Progenitor cell of endocrine pancreas (in vitro differentiated cells): ENCODE measurements at regions not wholly inside any gene's neighbourhood (a gene's known extent, or its start where the extent isn't known, plus 50 kb on each side); places are given as distances from the start of the nearest gene placed in this dataset.

ENCODE experiments used
- DNase-seq: peaks from one replicate; pipeline ENCODE4 v3.0.0; 2021; ENCODE audit warnings: low spot score; ENCODE audit not compliant: unreplicated experiment
- H3K27ac Mint-ChIP-seq: 2 replicates; pipeline ENCODE4 v1.8.0; 2021; ENCODE audit warnings: mild to moderate bottlenecking, moderate library complexity, mixed read lengths
- H3K27me3 Mint-ChIP-seq: 2 replicates; pipeline ENCODE4 v1.8.0; 2021; ENCODE audit warnings: mixed read lengths
- H3K36me3 Mint-ChIP-seq: 2 replicates; pipeline ENCODE4 v1.8.0; 2022; ENCODE audit warnings: mixed read lengths; ENCODE audit not compliant: insufficient read depth
- H3K4me1 Mint-ChIP-seq: 2 replicates; pipeline ENCODE4 v1.8.0; 2021; ENCODE audit warnings: low read depth, mixed read lengths
- H3K4me3 Mint-ChIP-seq: 2 replicates; pipeline ENCODE4 v1.8.0; 2021; ENCODE audit warnings: low read depth, mild to moderate bottlenecking, moderate library complexity, mixed read lengths
- H3K9me3 Mint-ChIP-seq: 2 replicates; pipeline ENCODE4 v1.8.0; 2021; ENCODE audit warnings: low read depth, mixed read lengths
- CTCF ChIP-seq: fragments of 200-600 bp; sonication (generic); IDR thresholded peaks from one replicate; pipeline ENCODE4 v1.5.0; 2021; ENCODE audit warnings: antibody characterized with exemption, mild to moderate bottlenecking; ENCODE audit not compliant: unreplicated experiment

- Mint-ChIP-seq H3K9me3 (peaks cover 20% of the 10 kb centered on the region), H3K4me1 (no peaks in the 10 kb centered on the region), H3K36me3 (peaks cover 4% of the 10 kb centered on the region), H3K27me3 (no peaks in the 10 kb centered on the region), H3K27ac (no peak overlapping the region), H3K4me3 (no peak overlapping the region)
- no peak for DNase-seq
- peak; percentile 42 for TF ChIP-seq CTCF
These were observed 317.8 kb downstream of the CENPW start for GRCh38 chr6:126657561-126658175.

- Mint-ChIP-seq H3K27ac (no peak overlapping the region), H3K9me3 (peaks cover 7% of the 10 kb centered on the region), H3K4me3 (no peak overlapping the region), H3K36me3 (no peaks in the 10 kb centered on the region), H3K27me3 (no peaks in the 10 kb centered on the region), H3K4me1 (no peaks in the 10 kb centered on the region)
- TF ChIP-seq CTCF: no peak
- no peak for DNase-seq
These were observed 320.5 kb downstream of the CENPW start for GRCh38 chr6:126660376-126660775.

- Mint-ChIP-seq H3K4me1 (no peaks in the 10 kb centered on the region), H3K27ac (no peak overlapping the region), H3K9me3 (no peaks in the 10 kb centered on the region), H3K4me3 (no peak overlapping the region), H3K27me3 (no peaks in the 10 kb centered on the region), H3K36me3 (no peaks in the 10 kb centered on the region)
- no peak for TF ChIP-seq CTCF
- DNase-seq: no peak
These were observed 321.7 kb downstream of the CENPW start for GRCh38 chr6:126661646-126662045.

GRCh38 chr6:126662966-126663365 lies 323.1 kb downstream of the CENPW start:
- Mint-ChIP-seq H3K36me3 (no peaks in the 10 kb centered on the region), H3K4me3 (no peak overlapping the region), H3K9me3 (no peaks in the 10 kb centered on the region), H3K27ac (no peak overlapping the region), H3K4me1 (no peaks in the 10 kb centered on the region), H3K27me3 (no peaks in the 10 kb centered on the region)
- no peak for TF ChIP-seq CTCF
- no peak for DNase-seq

- Mint-ChIP-seq H3K36me3 (no peaks in the 10 kb centered on the region), H3K4me1 (no peaks in the 10 kb centered on the region), H3K27ac (no peak overlapping the region), H3K9me3 (no peaks in the 10 kb centered on the region), H3K4me3 (no peak overlapping the region), H3K27me3 (no peaks in the 10 kb centered on the region)
- DNase-seq: no peak
- no peak for TF ChIP-seq CTCF
These were observed 324.4 kb downstream of the CENPW start for GRCh38 chr6:126664271-126664670.
